ENCODE measurements at regions not wholly inside any gene's neighbourhood (a gene's known extent, or its start where the extent isn't known, plus 50 kb on each side); places are given as distances from the start of the nearest gene placed in this dataset.

DNA sequence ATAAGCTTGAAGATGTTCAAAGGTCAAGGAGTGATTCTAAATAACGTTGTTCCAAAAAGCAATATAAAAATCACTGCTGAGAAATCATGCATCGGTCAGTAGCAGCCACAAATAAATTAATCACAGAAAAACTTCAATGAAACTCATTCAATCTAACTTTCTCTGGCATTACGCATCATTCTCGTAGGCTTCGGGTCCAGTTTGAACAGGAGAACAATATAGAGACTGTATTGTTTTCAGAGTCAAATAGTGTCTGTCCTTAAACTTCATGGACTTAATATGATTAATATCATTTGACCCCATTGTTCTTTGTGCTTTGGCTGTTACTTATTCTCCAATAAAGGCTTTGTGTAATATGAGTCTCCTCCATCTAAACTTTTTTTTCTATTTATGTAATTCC lies 200.4 kb downstream of the C6orf118 start:
- TF ChIP-seq, protein P1, sequence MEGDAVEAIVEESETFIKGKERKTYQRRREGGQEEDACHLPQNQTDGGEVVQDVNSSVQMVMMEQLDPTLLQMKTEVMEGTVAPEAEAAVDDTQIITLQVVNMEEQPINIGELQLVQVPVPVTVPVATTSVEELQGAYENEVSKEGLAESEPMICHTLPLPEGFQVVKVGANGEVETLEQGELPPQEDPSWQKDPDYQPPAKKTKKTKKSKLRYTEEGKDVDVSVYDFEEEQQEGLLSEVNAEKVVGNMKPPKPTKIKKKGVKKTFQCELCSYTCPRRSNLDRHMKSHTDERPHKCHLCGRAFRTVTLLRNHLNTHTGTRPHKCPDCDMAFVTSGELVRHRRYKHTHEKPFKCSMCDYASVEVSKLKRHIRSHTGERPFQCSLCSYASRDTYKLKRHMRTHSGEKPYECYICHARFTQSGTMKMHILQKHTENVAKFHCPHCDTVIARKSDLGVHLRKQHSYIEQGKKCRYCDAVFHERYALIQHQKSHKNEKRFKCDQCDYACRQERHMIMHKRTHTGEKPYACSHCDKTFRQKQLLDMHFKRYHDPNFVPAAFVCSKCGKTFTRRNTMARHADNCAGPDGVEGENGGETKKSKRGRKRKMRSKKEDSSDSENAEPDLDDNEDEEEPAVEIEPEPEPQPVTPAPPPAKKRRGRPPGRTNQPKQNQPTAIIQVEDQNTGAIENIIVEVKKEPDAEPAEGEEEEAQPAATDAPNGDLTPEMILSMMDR (IDR thresholded peaks at IDR 0.05): no peak
- TF ChIP-seq POLR2A (IDR thresholded peaks at IDR 0.05) (no peak), POLR2AphosphoS5 (IDR thresholded peaks at IDR 0.05) (no peak)
